HEK293T (cell line): ENCODE measurements at regions not wholly inside any gene's neighbourhood (a gene's known extent, or its start where the extent isn't known, plus 50 kb on each side); places are given as distances from the start of the nearest gene placed in this dataset.

Experiments used
- BHLHE40 ChIP-seq: fragments of 450-650 bp; IDR thresholded peaks from 2 replicates; pipeline ENCODE4 v1.6.1; 2016; ENCODE audit warnings: mild to moderate bottlenecking, moderate library complexity, borderline replicate concordance
- CTBP1 ChIP-seq: fragments of 450-650 bp; IDR thresholded peaks from 2 replicates; pipeline ENCODE4 v1.6.1; 2016; ENCODE audit warnings: borderline replicate concordance
- FOXM1 ChIP-seq: fragments of 450-650 bp; IDR thresholded peaks from 2 replicates; pipeline ENCODE4 v1.6.1; 2017; ENCODE audit warnings: mild to moderate bottlenecking, borderline replicate concordance
- LEF1 ChIP-seq: fragments of 450-650 bp; IDR thresholded peaks from 2 replicates; pipeline ENCODE4 v1.6.1; 2017; ENCODE audit warnings: mild to moderate bottlenecking, borderline replicate concordance
- SP1 ChIP-seq: fragments of 450-650 bp; IDR thresholded peaks from 2 replicates; pipeline ENCODE4 v1.6.1; 2017
- TARDBP ChIP-seq: fragments of 450-650 bp; IDR thresholded peaks from 2 replicates; pipeline ENCODE4 v1.6.1; 2016

DNA sequence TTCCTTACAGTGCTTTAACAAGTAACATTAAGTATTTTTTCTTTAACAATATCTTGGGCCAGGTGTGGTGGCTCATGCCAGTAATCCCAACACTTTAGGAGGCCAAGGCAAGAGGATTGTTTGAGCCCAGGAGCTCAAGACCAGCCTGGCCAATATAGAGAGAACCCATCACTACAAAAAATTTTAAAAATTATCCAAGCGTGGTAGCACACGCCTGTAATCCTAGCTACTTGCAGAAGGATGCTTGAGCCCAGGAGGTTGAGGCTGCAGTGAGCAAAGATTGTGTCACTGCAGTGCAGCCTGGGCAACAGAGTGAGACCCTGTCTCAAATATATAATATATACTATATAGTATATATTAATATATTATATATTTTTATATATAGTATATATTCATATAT is 162.2 kb downstream of the ZNF674 start:
- TF ChIP-seq BHLHE40 (no peak), SP1 (no peak), LEF1 (no peak), FOXM1 (no peak), CTBP1 (no peak), TARDBP (no peak)
